Right lobe of liver (tissue), 4 donors: ENCODE measurements at regions not wholly inside any gene's neighbourhood (a gene's known extent, or its start where the extent isn't known, plus 50 kb on each side); places are given as distances from the start of the nearest gene placed in this dataset.

Experiments
- CTCF ChIP-seq, 4 donors: fragments of 200-600 bp in 3 of 4; fragments of 450-650 bp in 1 of 4; IDR thresholded peaks; one replicate each; pipeline versions ENCODE4 v1.5.1 to v1.8.0; 2016 to 2022; ENCODE audit warnings: antibody characterized with exemption in 4 of 4, mild to moderate bottlenecking in 2 of 4
- POLR2A ChIP-seq: fragments of 450-650 bp; IDR thresholded peaks from one replicate; pipeline ENCODE4 v1.6.1; 2017; ENCODE audit warnings: antibody characterized with exemption, mild to moderate bottlenecking
- donor health status: DM: no; HTN: no; CAD: no.
- donor health status: DM: no; HTN: no; CAD: no.
- donor health status: DM: no; HTN: yes; CAD: no.

- TF ChIP-seq CTCF (IDR thresholded peaks at IDR 0.05) (no peak), POLR2A (no peak)
Observed at GRCh38 chr6:141541581-141542324, 591.0 kb upstream of the GJE1 start.
